GM21619 (cell line): ENCODE measurements at regions not wholly inside any gene's neighbourhood (a gene's known extent, or its start where the extent isn't known, plus 50 kb on each side); places are given as distances from the start of the nearest gene placed in this dataset.

ENCODE experiments used
- ATAC-seq: cut with Tn5 transposase; IDR thresholded peaks from one replicate; pipeline ENCODE4 v1.9.1; 2021; ENCODE audit not compliant: unreplicated experiment

GRCh38 chr2:47238638-47239037, 62.3 kb upstream of the CALM2 start:
- ATAC-seq: no peak

- ATAC-seq: no peak
These were observed 61.3 kb upstream of the CALM2 start for GRCh38 chr2:47237375-47238334.

GRCh38 chr2:47236503-47237215, 60.3 kb upstream of the CALM2 start:
- no peak for ATAC-seq

GRCh38 chr2:47235132-47235531, 58.8 kb upstream of the CALM2 start:
- ATAC-seq: no peak

- no peak for ATAC-seq
These were observed 58.1 kb upstream of the CALM2 start for GRCh38 chr2:47234456-47234855.

GRCh38 chr2:47232738-47233415, 56.6 kb upstream of the CALM2 start:
- ATAC-seq: no peak

- ATAC-seq: no peak
These were observed 54.1 kb upstream of the CALM2 start for GRCh38 chr2:47230418-47230817.

GRCh38 chr2:47227532-47228279, 51.4 kb upstream of the CALM2 start:
- ATAC-seq: no peak

GRCh38 chr2:47226923-47227220, 50.6 kb upstream of the CALM2 start:
- ATAC-seq: no peak

GRCh38 chr2:47226132-47226922, 50.0 kb upstream of the CALM2 start:
- ATAC-seq: no peak
